NCI-H1092 (cell line): ENCODE measurements at regions not wholly inside any gene's neighbourhood (a gene's known extent, or its start where the extent isn't known, plus 50 kb on each side); places are given as distances from the start of the nearest gene placed in this dataset.

Source experiments
- DNase-seq: peaks from one replicate; lab custom pipeline; 2025; lab: John Stamatoyannopoulos, UW

- no peak for DNase-seq
Observed at GRCh38 chr17:34416116-34416515, 53.1 kb upstream of the CCL1 start.

GRCh38 chr17:34414339-34414738, 51.3 kb upstream of the CCL1 start:
- DNase-seq = no peak

- DNase-seq = no peak
Observed at GRCh38 chr17:34413443-34414119, 50.5 kb upstream of the CCL1 start.

GRCh38 chr17:34412965-34413441, 50.0 kb upstream of the CCL1 start:
- no peak for DNase-seq
